ENCODE measurements at regions not wholly inside any gene's neighbourhood (a gene's known extent, or its start where the extent isn't known, plus 50 kb on each side); places are given as distances from the start of the nearest gene placed in this dataset.

DNA sequence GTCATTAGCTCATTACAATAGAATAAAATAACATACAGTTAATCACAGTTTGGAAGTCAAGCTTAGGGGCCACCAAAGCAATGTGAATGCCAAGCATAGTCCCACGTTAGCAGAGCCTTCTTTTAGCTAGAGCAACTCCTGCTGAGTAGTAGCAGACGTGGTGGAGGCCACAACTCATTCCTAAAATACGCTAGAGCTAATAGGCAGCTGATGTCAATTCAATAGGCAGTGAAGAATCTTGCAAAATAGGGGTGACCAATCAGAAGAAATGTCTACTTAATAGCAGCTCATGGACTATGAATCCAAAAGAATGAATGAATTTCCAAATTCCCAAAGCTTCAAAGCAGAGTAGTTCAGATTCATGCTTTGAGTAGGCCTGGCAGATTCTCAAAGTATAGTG, 292.9 kb upstream of the RORA start:
- DNase-seq (ENCODE audit: extremely low read depth in 1 of 4, low spot score in 3 of 4): no peak
- Histone ChIP-seq H3K9me3 (replicated peaks; ENCODE audit: control insufficient read depth, insufficient read depth, low read depth, low read length) (no peaks in the 10 kb centered on the region), H3K4me3 (no peak overlapping the region), H3K4me2 (ENCODE audit: insufficient read depth, low read length) (no peak overlapping the region), H3K9ac (ENCODE audit: insufficient read depth in 1 of 2, low read depth in 2 of 2, low read length in 2 of 2) (no peak overlapping the region), H3K27me3 (ENCODE audit: control insufficient read depth in 2 of 2, insufficient read depth in 2 of 2, low read length in 2 of 2) (peaks cover 6 to 11% of the 10 kb centered on the region in 2 experiments; a peak in 3 of 5 replicates), H2AFZ (ENCODE audit: low read depth, low read length) (no peak overlapping the region), H3K4me1 (replicated peaks in 1 of 2; ENCODE audit: control insufficient read depth in 2 of 2, insufficient read depth in 2 of 2, low read length in 2 of 2) (no peaks in the 10 kb centered on the region), H3K27ac (ENCODE audit: extremely low read depth, low read depth, low read length) (no peak overlapping the region), H3K9me1 (ENCODE audit: control insufficient read depth, insufficient read depth, low read length) (no peaks in the 10 kb centered on the region), H3K79me2 (ENCODE audit: control insufficient read depth, insufficient read depth, low read length) (no peaks in the 10 kb centered on the region), H4K20me1 (replicated peaks; ENCODE audit: control insufficient read depth, insufficient read depth, low read length) (no peaks in the 10 kb centered on the region), H3K36me3 (ENCODE audit: control insufficient read depth, insufficient read depth, low read length) (no peaks in the 10 kb centered on the region)
- no peak for FAIRE-seq
- no TSS peak for BruUV-seq (replicated peaks)
- no peak for ATAC-seq
- in situ Hi-C loops (cut with MboI): no loop called here
- ChIA-PET CTCF (ENCODE audit: low intra/inter-chr PET ratio) (no interaction called here), POLR2A (interaction anchor here (0.6 to 1.0 kb wide), 2 partner anchors 47 to 294 kb away, joined by 3 read pairs; no protein-coding TSS in a partner anchor)
- no peak for TF ChIP-seq FOS (IDR thresholded peaks at IDR 0.05; ENCODE audit: extremely low read depth, insufficient read length)
- TF ChIP-seq, protein P1, sequence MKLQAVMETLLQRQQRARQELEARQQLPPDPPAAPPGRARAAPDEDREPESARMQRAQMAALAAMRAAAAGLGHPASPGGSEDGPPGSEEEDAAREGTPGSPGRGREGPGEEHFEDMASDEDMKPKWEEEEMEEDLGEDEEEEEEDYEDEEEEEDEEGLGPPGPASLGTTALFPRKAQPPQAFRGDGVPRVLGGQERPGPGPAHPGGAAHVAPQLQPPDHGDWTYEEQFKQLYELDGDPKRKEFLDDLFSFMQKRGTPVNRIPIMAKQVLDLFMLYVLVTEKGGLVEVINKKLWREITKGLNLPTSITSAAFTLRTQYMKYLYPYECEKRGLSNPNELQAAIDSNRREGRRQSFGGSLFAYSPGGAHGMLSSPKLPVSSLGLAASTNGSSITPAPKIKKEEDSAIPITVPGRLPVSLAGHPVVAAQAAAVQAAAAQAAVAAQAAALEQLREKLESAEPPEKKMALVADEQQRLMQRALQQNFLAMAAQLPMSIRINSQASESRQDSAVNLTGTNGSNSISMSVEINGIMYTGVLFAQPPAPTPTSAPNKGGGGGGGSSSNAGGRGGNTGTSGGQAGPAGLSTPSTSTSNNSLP (IDR thresholded peaks at IDR 0.05; ENCODE audit: borderline replicate concordance, low read depth, low read length): no peak
- no peak for TF ChIP-seq CBX8 (IDR thresholded peaks at IDR 0.05; ENCODE audit: borderline replicate concordance, extremely low read depth, low read depth, low read length, poor library complexity, severe bottlenecking)
- TF ChIP-seq SNAPC5 (CRISPR knock-in tag; IDR thresholded peaks at IDR 0.05): no peak
- intact Hi-C loops (cut with micrococcal nuclease): no loop called here
- WGBS (ENCODE audit: insufficient coverage, low coverage, missing lambda C conversion rate): 0% methylated on average over 3 of the region's 3 CpGs

All from K562 (cell line).